AG09309 (cell line): ENCODE measurements at regions not wholly inside any gene's neighbourhood (a gene's known extent, or its start where the extent isn't known, plus 50 kb on each side); places are given as distances from the start of the nearest gene placed in this dataset.
"Not testable (repeated sequence)": the region's sequence is repeated elsewhere in the genome, so short reads cannot be mapped to it uniquely, and the experiment has no call there.

Source experiments
- DNase-seq: peaks from one replicate; pipeline ENCODE4 v3.0.0-alpha.2; 2010; ENCODE audit warnings: low read depth
- H3K4me3 ChIP-seq: 2 replicates; pipeline ENCODE4 v1.5.1; 2011; ENCODE audit warnings: mild to moderate bottlenecking, low read depth, low read length, moderate library complexity; ENCODE audit not compliant: control insufficient read depth
- TF ChIP-seq, protein P1 (sequence below): IDR thresholded peaks from 2 replicates; pipeline ENCODE4 v1.5.1; 2011; ENCODE audit warnings: mild to moderate bottlenecking, low read depth, low read length, inconsistent platforms; ENCODE audit not compliant: insufficient read depth, control insufficient read depth; ENCODE audit errors: missing control alignments

- TF ChIP-seq, protein P1, sequence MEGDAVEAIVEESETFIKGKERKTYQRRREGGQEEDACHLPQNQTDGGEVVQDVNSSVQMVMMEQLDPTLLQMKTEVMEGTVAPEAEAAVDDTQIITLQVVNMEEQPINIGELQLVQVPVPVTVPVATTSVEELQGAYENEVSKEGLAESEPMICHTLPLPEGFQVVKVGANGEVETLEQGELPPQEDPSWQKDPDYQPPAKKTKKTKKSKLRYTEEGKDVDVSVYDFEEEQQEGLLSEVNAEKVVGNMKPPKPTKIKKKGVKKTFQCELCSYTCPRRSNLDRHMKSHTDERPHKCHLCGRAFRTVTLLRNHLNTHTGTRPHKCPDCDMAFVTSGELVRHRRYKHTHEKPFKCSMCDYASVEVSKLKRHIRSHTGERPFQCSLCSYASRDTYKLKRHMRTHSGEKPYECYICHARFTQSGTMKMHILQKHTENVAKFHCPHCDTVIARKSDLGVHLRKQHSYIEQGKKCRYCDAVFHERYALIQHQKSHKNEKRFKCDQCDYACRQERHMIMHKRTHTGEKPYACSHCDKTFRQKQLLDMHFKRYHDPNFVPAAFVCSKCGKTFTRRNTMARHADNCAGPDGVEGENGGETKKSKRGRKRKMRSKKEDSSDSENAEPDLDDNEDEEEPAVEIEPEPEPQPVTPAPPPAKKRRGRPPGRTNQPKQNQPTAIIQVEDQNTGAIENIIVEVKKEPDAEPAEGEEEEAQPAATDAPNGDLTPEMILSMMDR: no peak
- no peak overlapping the region for H3K4me3 ChIP-seq
- DNase-seq: no peak
These were observed 546.5 kb upstream of the ATXN7L3B start for GRCh38 chr12:73991138-73991537.

GRCh38 chr12:73998894-73999293, 538.7 kb upstream of the ATXN7L3B start:
- no peak for DNase-seq
- H3K4me3 ChIP-seq: no peak overlapping the region
- TF ChIP-seq, protein P1: no peak

- H3K4me3 ChIP-seq: no peak overlapping the region
- TF ChIP-seq, protein P1: no peak
- DNase-seq: no peak
These were observed 522.5 kb upstream of the ATXN7L3B start for GRCh38 chr12:74015118-74015517.

DNA sequence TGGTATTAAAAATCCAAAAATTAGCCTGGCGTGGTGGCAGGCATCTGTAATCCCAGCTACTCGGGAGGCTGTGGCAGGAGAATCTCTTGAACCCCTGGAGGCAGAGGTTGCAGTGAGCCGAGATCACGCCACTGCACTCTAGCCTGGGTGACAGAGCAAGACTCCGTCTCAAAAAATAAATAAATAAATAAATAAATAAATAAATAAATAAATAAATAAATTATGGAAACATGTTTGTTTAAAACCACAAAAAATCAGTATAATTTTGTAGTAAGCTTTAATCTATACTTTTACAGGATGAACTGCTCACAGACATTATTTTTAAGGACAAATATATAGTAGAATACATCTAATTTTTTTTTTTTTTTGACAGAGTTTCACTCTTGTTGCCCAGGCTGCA, 521.3 kb upstream of the ATXN7L3B start:
- not testable (repeated sequence) for H3K4me3 ChIP-seq, DNase-seq

- DNase-seq: no peak
- TF ChIP-seq, protein P1: no peak
- H3K4me3 ChIP-seq: no peak overlapping the region
These were observed 518.8 kb upstream of the ATXN7L3B start for GRCh38 chr12:74018849-74019248.

GRCh38 chr12:74021937-74022336, 515.7 kb upstream of the ATXN7L3B start:
- DNase-seq: no peak

GRCh38 chr12:74031045-74031444, 506.6 kb upstream of the ATXN7L3B start:
- no peak for DNase-seq
- no peak overlapping the region for H3K4me3 ChIP-seq
- TF ChIP-seq, protein P1: no peak

More at GRCh38 chr12:74021937-74022336, 515.7 kb upstream of the ATXN7L3B start:
- H3K4me3 ChIP-seq: no peak overlapping the region
- TF ChIP-seq, protein P1: no peak
